GM12801 (cell line): ENCODE measurements at regions not wholly inside any gene's neighbourhood (a gene's known extent, or its start where the extent isn't known, plus 50 kb on each side); places are given as distances from the start of the nearest gene placed in this dataset.

Experiments used
- TF ChIP-seq, protein P1 (sequence below): IDR thresholded peaks from one replicate; pipeline ENCODE4 v1.5.1; 2011; ENCODE audit warnings: control low read depth; ENCODE audit not compliant: insufficient read length; ENCODE audit errors: extremely low read depth

DNA sequence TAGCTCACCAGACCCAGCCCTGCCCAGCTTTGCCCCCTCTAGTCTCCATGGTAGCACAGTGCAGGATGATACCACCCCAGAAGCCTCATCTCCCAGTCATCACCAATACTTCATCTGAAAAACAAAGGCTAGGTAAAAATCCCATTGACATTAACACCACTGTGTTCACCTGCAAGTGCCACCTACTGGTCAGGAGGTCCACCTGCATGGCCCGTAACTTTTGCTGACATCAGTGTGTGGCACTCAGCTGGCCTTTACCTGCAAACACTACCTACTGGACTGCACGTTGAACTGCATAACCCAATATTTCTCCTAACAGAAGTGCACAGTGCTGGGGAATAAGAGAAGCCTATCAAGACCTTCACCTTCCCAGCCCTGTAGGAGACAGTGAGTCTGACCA lies 234.7 kb upstream of the ADGRB3 start:
- TF ChIP-seq, protein P1, sequence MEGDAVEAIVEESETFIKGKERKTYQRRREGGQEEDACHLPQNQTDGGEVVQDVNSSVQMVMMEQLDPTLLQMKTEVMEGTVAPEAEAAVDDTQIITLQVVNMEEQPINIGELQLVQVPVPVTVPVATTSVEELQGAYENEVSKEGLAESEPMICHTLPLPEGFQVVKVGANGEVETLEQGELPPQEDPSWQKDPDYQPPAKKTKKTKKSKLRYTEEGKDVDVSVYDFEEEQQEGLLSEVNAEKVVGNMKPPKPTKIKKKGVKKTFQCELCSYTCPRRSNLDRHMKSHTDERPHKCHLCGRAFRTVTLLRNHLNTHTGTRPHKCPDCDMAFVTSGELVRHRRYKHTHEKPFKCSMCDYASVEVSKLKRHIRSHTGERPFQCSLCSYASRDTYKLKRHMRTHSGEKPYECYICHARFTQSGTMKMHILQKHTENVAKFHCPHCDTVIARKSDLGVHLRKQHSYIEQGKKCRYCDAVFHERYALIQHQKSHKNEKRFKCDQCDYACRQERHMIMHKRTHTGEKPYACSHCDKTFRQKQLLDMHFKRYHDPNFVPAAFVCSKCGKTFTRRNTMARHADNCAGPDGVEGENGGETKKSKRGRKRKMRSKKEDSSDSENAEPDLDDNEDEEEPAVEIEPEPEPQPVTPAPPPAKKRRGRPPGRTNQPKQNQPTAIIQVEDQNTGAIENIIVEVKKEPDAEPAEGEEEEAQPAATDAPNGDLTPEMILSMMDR, result no peak

DNA sequence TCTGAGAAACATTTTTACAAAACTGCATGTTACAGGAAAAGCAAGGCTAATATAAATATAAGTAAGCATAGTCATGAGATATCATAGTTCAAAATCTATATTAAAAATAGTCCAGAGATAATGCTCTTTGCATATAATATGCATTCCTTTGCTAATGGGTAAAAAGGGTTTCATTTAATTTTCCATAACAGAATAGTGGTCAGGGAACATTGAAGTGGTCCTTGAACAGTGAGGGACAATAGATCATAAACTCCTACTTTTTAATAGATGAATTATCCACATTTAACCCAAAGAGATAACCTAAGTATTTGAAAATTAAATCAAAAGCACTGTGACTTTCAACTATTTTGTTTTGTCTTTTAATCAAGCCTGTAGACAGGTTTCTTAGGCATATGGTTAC lies 243.1 kb upstream of the ADGRB3 start:
- TF ChIP-seq, protein P1, result no peak

DNA sequence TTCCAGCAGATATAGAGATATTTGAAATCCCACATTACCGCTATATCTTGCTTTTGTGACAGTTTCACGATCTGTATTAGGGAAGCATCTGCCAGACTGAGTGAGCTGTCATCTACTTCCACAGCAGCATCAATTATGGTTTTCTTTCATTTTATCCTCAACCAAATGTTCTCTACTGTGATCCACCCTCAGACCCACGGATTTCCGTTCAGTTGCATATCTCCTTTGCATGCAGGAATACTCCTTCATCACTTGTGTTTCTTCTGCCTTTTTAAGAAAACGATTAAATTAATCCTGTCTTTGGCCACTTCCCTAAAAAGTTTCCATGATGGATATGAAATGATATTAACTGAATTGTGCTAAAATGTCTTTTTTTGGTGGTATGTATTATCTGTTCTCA lies 262.1 kb upstream of the ADGRB3 start:
- TF ChIP-seq, protein P1, result no peak

DNA sequence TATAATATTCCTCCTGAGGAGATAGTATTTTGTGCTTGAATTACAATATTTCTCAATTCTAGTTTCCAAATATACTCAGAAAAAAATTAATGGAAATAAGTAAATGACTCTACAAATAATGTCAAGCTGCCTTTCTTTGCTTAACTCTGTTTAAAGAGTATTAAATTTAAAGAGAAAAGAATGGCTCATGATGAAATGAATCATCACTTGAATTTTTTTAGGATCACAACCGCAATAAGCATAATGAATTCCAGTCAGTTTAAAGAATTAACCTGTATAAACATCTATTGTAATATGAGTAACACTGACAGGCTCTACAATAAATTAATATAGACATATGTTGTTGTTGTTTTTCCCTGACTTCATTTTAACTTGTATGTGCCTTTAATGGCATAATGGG lies 266.2 kb upstream of the ADGRB3 start:
- TF ChIP-seq, protein P1, result no peak

DNA sequence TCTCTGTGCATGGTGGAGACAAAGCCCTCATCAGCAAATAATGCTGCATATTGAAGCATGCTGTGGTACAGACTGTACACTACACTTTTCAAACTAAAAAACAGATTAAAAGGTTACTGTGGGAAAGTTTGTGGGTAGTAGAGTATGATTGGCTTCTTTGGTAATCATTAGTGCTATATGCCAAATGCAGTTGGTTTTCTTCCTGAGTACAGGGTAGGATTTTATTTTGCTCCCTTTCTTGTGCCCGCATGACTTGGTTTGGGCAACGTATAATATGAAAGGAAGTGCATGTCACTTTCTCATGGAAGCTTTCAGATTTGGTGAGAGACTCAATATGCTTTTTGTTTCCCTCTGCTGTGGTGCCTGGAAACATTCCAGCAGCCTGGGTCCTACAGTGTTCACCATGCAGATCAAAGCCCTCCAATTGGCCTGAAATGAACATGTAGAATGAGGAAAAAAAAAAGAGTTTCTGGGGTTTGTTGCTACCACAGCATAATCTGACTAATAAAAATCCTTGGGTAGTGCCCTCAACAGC lies 270.7 kb upstream of the ADGRB3 start:
- TF ChIP-seq, protein P1, result no peak

DNA sequence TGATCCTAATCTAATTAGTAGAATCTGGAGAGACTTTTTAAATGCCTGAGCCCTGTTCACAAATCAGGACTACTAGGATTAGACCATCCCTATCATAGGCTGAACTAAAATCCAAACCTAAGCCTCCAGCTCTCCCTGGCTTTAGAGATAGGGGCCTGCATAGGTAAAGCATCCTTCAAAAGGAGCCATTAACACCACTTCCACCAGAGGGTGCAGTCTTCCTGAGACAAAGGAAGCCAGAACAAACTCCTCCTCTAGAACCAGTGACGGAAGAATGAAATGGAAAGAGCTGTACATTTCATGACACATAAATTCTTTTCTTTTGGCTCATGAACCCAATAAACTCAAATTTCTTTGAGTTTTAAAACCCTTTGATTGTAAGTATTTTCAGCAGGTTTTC lies 291.2 kb upstream of the ADGRB3 start:
- TF ChIP-seq, protein P1, result no peak

DNA sequence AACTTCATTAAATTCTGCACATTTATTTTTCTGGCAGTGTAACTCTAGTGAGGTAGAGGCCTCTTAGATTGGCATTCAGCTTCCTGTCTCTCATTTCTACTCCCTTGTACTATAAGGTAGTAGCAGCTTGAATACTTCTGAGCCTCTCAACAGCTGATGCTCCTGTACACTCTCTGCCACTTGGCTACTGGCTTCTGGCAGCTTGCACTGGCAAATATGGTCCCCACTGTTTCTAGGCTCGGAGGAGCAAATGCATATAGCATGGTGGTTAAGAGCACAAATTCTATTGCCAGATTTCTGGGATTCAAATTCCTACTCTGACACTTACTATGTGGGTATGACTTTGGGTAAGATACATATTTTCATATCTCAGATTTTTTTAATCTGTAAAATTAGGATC lies 292.8 kb upstream of the ADGRB3 start:
- TF ChIP-seq, protein P1, result no peak
